ENCODE measurements at regions not wholly inside any gene's neighbourhood (a gene's known extent, or its start where the extent isn't known, plus 50 kb on each side); places are given as distances from the start of the nearest gene placed in this dataset.

DNA sequence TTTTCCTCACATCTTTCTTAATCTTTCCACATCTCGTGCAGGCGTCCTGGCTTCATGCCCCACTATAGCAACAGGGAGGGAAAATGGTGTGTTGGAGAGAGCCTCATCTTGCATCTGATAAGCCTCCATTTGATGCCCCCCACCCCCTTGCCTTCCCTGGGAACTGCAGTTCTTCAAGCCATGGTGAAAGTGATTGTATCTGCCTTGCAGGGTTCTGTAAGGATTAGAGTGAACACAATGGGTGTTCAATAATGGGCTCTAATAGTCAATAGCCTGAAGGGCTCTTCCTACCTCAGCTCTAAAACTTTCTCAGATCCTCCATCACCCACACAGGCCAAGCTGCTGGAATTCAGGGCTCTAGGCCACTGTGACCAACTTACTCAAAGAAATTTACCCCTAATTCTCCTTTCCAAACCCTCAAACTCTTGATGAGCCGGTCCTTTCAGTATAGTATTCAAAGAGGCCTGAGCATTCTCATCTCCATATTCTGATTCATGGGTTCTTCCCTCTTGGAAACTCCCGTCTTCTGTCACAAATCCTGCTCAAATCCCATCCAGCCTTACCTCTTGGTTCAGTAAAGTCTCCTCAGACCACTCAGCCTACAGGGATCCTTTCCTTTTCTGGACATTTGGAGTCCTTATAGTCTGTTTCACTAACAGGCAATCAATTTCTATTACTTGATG is 128.3 kb upstream of the TRIM2 start:
- no peak overlapping the region for H3K27ac ChIP-seq (ENCODE audit: low read depth, low read length)
- no peaks in the 10 kb centered on the region for H3K4me1 ChIP-seq (ENCODE audit: control insufficient read depth, insufficient read depth, low read length, unreplicated experiment)
- peaks cover 28% of the 10 kb centered on the region for H3K27me3 ChIP-seq (ENCODE audit: insufficient read depth, low read length)
- H3K36me3 ChIP-seq (ENCODE audit: insufficient read depth, low read length) = no peaks in the 10 kb centered on the region
- H2AFZ ChIP-seq (ENCODE audit: low read length, unreplicated experiment) = no peak overlapping the region
- no peaks in the 10 kb centered on the region for H3K79me2 ChIP-seq (ENCODE audit: control insufficient read depth, insufficient read depth, low read length, unreplicated experiment)
- no peak overlapping the region for H3K4me3 ChIP-seq (ENCODE audit: low read depth, low read length)

DNA sequence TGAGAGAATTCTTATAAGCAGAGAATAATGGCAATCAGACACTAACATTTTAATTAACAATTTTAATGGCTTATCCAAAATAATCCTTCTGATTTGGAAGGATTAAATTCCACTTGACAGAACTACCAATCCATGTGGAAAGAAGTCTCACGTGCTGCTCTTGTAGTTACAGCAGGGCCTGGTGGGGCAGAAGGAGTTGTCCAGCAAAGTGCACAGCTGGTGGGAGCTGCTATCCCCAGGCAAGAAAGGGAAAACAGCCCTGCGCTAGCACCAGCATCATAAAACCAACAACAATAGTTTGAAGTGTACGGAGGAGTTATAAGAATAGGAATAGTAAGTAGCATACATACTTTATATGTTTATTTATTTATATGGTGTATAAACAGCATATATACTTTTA is 127.4 kb upstream of the TRIM2 start:
- Histone ChIP-seq H3K79me2 (ENCODE audit: control insufficient read depth, insufficient read depth, low read length, unreplicated experiment) (no peaks in the 10 kb centered on the region), H3K27me3 (ENCODE audit: insufficient read depth, low read length) (peaks cover 28% of the 10 kb centered on the region), H3K4me1 (ENCODE audit: control insufficient read depth, insufficient read depth, low read length, unreplicated experiment) (no peaks in the 10 kb centered on the region), H3K36me3 (ENCODE audit: insufficient read depth, low read length) (no peaks in the 10 kb centered on the region), H2AFZ (ENCODE audit: low read length, unreplicated experiment) (no peak overlapping the region), H3K27ac (ENCODE audit: low read depth, low read length) (no peak overlapping the region), H3K4me3 (ENCODE audit: low read depth, low read length) (no peak overlapping the region)

DNA sequence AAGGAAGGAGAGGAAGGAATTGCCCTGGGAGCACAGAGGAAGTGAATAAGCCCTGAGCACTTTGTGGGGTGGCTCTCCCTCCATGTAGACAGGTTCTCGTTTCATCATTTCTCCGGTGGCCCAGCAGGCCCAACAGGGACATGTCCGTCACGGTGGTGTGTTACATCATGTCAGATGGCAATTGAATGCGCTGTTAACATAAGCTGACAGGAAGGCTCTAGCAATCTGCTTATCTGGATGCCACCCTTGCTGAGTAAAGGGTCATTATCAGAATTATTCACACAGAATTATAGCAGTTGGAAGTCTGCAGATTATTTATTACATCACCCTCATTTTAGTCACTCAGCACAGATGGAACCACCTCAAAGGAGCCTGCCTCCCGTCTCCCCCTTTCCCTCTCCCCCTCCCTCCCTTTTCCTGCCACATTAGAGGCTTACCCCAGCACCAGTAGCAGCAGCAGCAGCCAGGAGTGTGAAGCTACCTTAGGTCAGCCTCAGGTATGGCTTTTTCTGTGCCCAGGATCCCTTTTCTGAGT is 124.3 kb upstream of the TRIM2 start:
- Histone ChIP-seq H3K36me3 (ENCODE audit: insufficient read depth, low read length) (no peaks in the 10 kb centered on the region), H2AFZ (ENCODE audit: low read length, unreplicated experiment) (no peak overlapping the region), H3K79me2 (ENCODE audit: control insufficient read depth, insufficient read depth, low read length, unreplicated experiment) (no peaks in the 10 kb centered on the region), H3K27ac (ENCODE audit: low read depth, low read length) (no peak overlapping the region), H3K4me1 (ENCODE audit: control insufficient read depth, insufficient read depth, low read length, unreplicated experiment) (no peaks in the 10 kb centered on the region), H3K27me3 (ENCODE audit: insufficient read depth, low read length) (peaks cover 20% of the 10 kb centered on the region), H3K4me3 (ENCODE audit: low read depth, low read length) (no peak overlapping the region)

DNA sequence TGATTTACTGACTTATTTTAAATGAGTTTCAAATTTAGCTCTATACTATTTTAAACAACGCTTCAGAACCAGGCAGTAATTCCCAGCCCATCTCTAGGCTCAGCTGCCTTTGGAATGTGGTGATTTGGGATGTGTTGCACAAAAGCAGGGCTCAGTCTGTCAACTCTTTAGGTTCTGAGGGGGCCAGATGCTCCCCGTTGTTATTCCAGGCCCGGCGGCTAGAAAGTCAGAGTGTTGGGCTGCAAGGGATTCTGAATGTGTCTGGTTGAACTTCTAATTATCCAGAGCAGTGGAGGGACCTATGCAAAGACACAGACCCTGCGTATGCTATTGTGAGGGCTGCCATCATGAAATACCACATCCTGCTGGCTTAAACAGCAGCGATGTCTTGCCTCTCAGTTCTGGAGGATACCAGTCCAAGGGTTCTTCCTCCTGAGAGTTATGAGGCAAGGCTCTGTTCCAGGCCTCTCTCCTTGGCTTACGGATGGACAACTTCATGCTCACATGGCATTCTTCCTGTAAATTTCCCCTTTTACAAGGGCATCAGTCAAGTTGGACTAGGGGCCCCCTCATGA is 123.2 kb upstream of the TRIM2 start:
- H2AFZ ChIP-seq (ENCODE audit: low read length, unreplicated experiment) = no peak overlapping the region
- H3K4me3 ChIP-seq (ENCODE audit: low read depth, low read length) = no peak overlapping the region
- peaks cover 18% of the 10 kb centered on the region for H3K27me3 ChIP-seq (ENCODE audit: insufficient read depth, low read length)
- no peaks in the 10 kb centered on the region for H3K36me3 ChIP-seq (ENCODE audit: insufficient read depth, low read length)
- H3K27ac ChIP-seq (ENCODE audit: low read depth, low read length) = no peak overlapping the region
- no peaks in the 10 kb centered on the region for H3K4me1 ChIP-seq (ENCODE audit: control insufficient read depth, insufficient read depth, low read length, unreplicated experiment)
- H3K79me2 ChIP-seq (ENCODE audit: control insufficient read depth, insufficient read depth, low read length, unreplicated experiment) = no peaks in the 10 kb centered on the region

DNA sequence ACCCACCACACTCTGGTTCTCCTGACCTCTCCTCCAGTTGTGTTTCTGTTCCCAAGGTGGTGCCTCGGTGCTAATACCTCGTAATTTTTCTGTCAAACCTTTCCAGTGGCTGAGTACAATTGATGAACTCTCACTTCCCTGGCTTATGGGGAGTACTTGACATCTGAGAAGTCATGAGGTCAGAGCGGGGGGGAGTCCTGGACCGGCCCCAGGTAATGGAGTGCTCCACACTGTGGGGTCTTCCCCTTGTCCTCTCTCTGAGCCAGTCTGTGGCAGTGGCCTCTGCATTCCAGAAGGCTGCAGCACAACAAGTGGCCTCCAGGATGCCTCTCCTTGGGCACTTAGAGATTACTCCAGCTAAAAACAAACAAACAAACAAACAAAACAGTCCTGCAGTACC is 122.5 kb upstream of the TRIM2 start:
- Histone ChIP-seq H3K4me3 (ENCODE audit: low read depth, low read length) (no peak overlapping the region), H3K27me3 (ENCODE audit: insufficient read depth, low read length) (peaks cover 15% of the 10 kb centered on the region), H3K36me3 (ENCODE audit: insufficient read depth, low read length) (no peaks in the 10 kb centered on the region), H3K27ac (ENCODE audit: low read depth, low read length) (no peak overlapping the region), H3K79me2 (ENCODE audit: control insufficient read depth, insufficient read depth, low read length, unreplicated experiment) (no peaks in the 10 kb centered on the region), H3K4me1 (ENCODE audit: control insufficient read depth, insufficient read depth, low read length, unreplicated experiment) (no peaks in the 10 kb centered on the region), H2AFZ (ENCODE audit: low read length, unreplicated experiment) (no peak overlapping the region)

- no peaks in the 10 kb centered on the region for H3K36me3 ChIP-seq (ENCODE audit: insufficient read depth, low read length)
- no peaks in the 10 kb centered on the region for H3K4me1 ChIP-seq (ENCODE audit: control insufficient read depth, insufficient read depth, low read length, unreplicated experiment)
- H2AFZ ChIP-seq (ENCODE audit: low read length, unreplicated experiment) = peak overlapping the region; percentile 46
- no peak overlapping the region for H3K27ac ChIP-seq (ENCODE audit: low read depth, low read length)
- H3K4me3 ChIP-seq (ENCODE audit: low read depth, low read length) = no peak overlapping the region
- H3K79me2 ChIP-seq (ENCODE audit: control insufficient read depth, insufficient read depth, low read length, unreplicated experiment) = no peaks in the 10 kb centered on the region
- peaks cover 12% of the 10 kb centered on the region for H3K27me3 ChIP-seq (ENCODE audit: insufficient read depth, low read length)
These were observed 121.6 kb upstream of the TRIM2 start for GRCh38 chr4:153082322-153083301.

DNA sequence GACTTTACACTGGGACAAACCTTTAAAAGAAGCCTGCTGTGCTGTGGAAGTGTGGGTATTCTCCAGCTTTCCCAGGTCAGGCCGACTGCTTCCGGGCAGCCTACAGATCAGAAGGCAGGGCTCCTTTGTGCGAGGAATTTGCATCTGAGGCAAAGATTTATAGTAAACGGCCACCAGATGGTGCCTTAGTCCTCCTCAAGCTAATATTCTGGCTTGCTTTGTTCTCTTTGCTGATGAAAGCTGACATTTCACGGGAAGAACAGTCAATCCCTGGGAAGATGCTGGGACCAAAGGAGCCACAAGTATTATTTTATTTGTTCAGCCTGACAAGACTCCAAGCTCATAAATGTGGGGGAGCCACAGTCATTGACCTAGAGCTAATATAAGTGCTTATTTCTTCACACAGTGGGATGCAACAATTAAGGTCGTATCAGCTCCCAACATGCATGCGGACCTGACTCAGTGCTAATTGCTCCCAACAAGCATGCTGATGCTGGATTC is 120.7 kb upstream of the TRIM2 start:
- Histone ChIP-seq H3K4me1 (ENCODE audit: control insufficient read depth, insufficient read depth, low read length, unreplicated experiment) (no peaks in the 10 kb centered on the region), H3K4me3 (ENCODE audit: low read depth, low read length) (no peak overlapping the region)

DNA sequence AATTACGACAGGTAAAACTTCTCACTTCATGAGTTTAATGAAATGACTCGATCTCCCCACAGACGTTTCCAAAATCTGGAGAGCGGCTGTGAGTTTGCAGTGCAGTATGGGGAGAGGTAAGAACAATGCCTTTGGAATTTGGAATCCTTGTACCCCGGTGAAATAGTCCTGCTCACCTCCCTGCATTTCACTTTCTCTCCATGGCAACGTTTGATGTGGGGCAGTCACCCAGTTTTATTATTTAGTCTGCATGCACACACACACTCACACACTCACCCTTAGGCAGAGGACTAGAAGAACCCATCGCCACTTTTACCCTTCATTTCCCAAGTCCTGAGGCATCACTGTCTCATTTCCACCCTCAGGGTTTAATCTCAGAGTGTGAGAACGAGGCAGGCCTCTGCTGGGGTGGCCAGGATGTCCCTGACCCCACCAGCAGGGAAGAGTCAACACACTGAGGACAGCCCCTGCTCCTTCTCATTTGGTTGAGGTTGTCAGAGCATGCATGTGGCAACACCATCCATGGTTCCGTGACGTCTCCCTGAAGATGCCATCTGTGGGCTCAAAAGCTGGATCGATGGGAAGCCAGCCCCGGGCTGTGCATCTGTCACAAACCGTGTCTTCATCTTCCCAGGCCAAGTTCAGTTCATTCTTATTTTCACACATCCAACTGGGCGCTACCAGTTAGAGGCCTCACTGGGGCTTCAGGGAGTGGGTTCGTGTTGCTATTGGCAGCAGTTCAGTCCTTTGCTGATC is 119.8 kb upstream of the TRIM2 start:
- Histone ChIP-seq H3K79me2 (ENCODE audit: control insufficient read depth, insufficient read depth, low read length, unreplicated experiment) (no peaks in the 10 kb centered on the region), H3K27ac (ENCODE audit: low read depth, low read length) (no peak overlapping the region), H3K4me1 (ENCODE audit: control insufficient read depth, insufficient read depth, low read length, unreplicated experiment) (no peaks in the 10 kb centered on the region), H3K4me3 (ENCODE audit: low read depth, low read length) (no peak overlapping the region), H2AFZ (ENCODE audit: low read length, unreplicated experiment) (no peak overlapping the region), H3K27me3 (ENCODE audit: insufficient read depth, low read length) (0 out of 2 replicates have a peak, but pooled peaks cover 8% of the 10 kb centered on the region), H3K36me3 (ENCODE audit: insufficient read depth, low read length) (no peaks in the 10 kb centered on the region)

More for the DNA sequence above, 120.7 kb upstream of the TRIM2 start:
- Histone ChIP-seq H3K36me3 (ENCODE audit: insufficient read depth, low read length) (no peaks in the 10 kb centered on the region), H3K27ac (ENCODE audit: low read depth, low read length) (no peak overlapping the region), H3K27me3 (ENCODE audit: insufficient read depth, low read length) (peaks cover 12% of the 10 kb centered on the region), H2AFZ (ENCODE audit: low read length, unreplicated experiment) (peak overlapping the region; percentile 46), H3K79me2 (ENCODE audit: control insufficient read depth, insufficient read depth, low read length, unreplicated experiment) (no peaks in the 10 kb centered on the region)

DNA sequence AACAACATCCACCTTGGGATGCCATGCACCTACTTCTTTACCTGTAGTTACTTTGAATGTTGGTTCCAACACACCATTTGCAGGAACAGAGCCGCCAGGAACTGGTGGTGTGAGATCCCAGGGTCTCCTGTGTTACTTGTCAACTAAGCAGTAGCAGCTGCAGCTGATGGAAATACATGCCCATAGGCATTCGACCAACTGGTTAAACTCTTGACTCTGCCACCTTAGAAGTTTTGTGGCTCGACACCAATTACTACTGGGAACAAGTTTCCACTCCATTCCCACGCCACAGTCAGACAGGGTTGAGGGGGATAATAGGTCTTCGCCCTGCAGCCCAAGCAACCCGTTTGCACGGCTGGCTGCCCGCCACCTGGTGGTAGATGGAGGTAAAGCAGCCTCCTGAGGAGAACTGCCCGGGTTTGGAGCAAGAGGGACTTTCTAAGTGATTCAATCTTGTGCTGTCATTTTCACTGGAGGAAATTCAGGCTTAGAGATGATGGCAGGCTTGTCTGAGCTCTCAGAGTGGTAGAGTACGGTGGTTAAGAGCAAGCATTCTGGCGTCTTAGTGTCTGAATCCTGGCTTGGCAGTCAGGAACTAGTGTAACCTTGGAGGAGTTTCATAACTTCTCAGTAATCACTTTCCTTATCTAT is 119.1 kb upstream of the TRIM2 start:
- Histone ChIP-seq H3K4me1 (ENCODE audit: control insufficient read depth, insufficient read depth, low read length, unreplicated experiment) (no peaks in the 10 kb centered on the region), H3K27me3 (ENCODE audit: insufficient read depth, low read length) (peaks cover 10% of the 10 kb centered on the region), H3K27ac (ENCODE audit: low read depth, low read length) (no peak overlapping the region), H3K79me2 (ENCODE audit: control insufficient read depth, insufficient read depth, low read length, unreplicated experiment) (no peaks in the 10 kb centered on the region), H3K4me3 (ENCODE audit: low read depth, low read length) (no peak overlapping the region), H2AFZ (ENCODE audit: low read length, unreplicated experiment) (peak overlapping the region; percentile 4), H3K36me3 (ENCODE audit: insufficient read depth, low read length) (no peaks in the 10 kb centered on the region)

Data from ACC112 (cell line).